ENCODE measurements at regions not wholly inside any gene's neighbourhood (a gene's known extent, or its start where the extent isn't known, plus 50 kb on each side); places are given as distances from the start of the nearest gene placed in this dataset.

DNA sequence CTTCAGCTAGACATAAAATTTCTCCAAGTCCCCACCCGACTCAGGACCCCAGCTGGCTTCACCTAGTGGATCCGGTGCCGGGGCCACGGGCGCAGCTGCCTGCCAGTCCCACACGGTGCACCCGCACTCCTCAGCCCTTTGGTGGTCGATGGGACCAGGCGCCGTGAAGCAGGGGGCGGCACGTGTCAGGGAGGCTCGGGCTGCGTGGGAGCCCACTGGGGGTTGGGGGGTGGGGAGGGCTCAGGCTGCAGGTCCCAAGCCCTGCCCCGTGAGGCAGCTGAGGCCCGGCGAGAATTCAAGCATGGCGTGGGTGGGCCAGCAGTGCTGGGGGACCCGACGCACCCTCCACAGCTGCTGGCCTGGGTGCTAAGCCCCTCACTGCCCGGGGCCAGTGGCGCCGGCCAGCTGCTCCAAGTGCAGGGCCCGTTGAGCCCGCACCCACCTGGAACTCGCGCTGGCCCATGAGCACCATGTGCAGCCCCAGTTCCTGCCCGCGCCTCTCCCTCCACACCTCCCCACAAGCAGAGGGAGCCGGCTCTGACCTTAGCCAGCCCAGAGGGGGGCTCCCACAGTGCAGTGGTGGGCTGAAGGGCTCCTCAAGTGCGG lies 747.0 kb downstream of the FAM181B start:
- TF ChIP-seq, protein P1, sequence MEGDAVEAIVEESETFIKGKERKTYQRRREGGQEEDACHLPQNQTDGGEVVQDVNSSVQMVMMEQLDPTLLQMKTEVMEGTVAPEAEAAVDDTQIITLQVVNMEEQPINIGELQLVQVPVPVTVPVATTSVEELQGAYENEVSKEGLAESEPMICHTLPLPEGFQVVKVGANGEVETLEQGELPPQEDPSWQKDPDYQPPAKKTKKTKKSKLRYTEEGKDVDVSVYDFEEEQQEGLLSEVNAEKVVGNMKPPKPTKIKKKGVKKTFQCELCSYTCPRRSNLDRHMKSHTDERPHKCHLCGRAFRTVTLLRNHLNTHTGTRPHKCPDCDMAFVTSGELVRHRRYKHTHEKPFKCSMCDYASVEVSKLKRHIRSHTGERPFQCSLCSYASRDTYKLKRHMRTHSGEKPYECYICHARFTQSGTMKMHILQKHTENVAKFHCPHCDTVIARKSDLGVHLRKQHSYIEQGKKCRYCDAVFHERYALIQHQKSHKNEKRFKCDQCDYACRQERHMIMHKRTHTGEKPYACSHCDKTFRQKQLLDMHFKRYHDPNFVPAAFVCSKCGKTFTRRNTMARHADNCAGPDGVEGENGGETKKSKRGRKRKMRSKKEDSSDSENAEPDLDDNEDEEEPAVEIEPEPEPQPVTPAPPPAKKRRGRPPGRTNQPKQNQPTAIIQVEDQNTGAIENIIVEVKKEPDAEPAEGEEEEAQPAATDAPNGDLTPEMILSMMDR (IDR thresholded peaks at IDR 0.05; ENCODE audit: insufficient read depth, low read depth, low read length), result no peak
- no peaks in the 10 kb centered on the region for H3K27me3 ChIP-seq (ENCODE audit: control insufficient read depth, insufficient read depth, low read length)
- no peaks in the 10 kb centered on the region for H3K36me3 ChIP-seq (ENCODE audit: control insufficient read depth, insufficient read depth, low read length)
- CTCF ChIA-PET, result no interaction called here
- POLR2A ChIA-PET, result no interaction called here
- H3K4me3 ChIP-seq (ENCODE audit: low read depth, low read length), result no peak overlapping the region
- DNase-seq (ENCODE audit: low read depth), result no peak

DNA sequence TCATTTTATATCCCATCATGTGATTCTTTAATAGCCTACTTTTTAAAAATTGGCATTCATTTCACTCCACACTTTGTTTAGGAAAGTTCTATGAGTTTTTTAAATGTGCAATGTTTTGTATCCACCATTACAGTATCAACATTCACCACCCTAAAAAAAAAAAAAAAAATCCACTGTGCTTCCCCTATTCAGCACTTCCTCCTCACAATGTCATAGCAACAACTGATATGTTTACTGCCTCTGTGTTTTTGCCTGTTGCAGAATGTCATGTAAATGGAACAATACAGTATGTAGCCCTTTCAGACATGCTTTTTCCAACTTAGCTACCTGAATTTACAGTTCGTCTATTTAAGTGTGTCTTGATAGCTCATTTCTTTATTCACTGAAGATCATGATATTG lies 754.2 kb downstream of the FAM181B start:
- TF ChIP-seq, protein P1 (IDR thresholded peaks at IDR 0.05; ENCODE audit: insufficient read depth, low read depth, low read length), result no peak
- H3K36me3 ChIP-seq (ENCODE audit: control insufficient read depth, insufficient read depth, low read length), result no peaks in the 10 kb centered on the region
- no peaks in the 10 kb centered on the region for H3K27me3 ChIP-seq (ENCODE audit: control insufficient read depth, insufficient read depth, low read length)
- no peak overlapping the region for H3K4me3 ChIP-seq (ENCODE audit: low read depth, low read length)
- ChIA-PET CTCF (no interaction called here), POLR2A (no interaction called here)
- DNase-seq (ENCODE audit: low read depth), result no peak

DNA sequence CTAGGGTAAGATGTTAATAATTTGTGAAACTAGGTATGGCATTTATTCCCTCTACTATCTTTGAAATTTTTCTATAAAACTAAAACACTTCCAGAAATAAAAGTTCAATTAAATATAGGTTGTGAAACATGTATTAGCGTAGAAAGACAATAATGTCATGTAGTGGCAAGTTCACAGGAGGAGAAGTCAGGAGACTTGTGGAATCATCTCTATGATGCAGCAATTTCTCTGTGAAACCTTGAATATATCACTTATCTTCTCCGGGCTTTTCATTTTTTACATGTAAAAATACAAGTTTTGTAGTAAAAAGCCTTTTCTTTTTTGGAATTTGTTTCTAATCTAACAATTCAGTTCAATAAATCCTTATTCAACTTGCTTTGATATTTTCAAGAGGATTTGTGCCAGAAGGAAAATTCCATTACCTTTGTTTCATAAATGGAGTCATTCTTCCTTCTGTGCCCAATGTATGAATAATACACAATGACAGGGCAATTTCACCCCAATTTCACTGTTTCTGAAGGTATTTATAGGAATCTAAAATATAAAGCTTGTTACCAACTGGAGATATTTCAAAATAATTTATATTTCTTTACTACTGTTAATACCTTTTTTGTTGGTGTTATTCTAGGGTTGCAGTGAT lies 758.3 kb downstream of the FAM181B start:
- Histone ChIP-seq H3K27me3 (ENCODE audit: control insufficient read depth, insufficient read depth, low read length) (no peaks in the 10 kb centered on the region), H3K4me3 (ENCODE audit: low read depth, low read length) (no peak overlapping the region), H3K36me3 (ENCODE audit: control insufficient read depth, insufficient read depth, low read length) (no peaks in the 10 kb centered on the region)
- ChIA-PET CTCF (no interaction called here), POLR2A (no interaction called here)
- DNase-seq (ENCODE audit: low read depth), result no peak
- TF ChIP-seq, protein P1 (IDR thresholded peaks at IDR 0.05; ENCODE audit: insufficient read depth, low read depth, low read length), result no peak

DNA sequence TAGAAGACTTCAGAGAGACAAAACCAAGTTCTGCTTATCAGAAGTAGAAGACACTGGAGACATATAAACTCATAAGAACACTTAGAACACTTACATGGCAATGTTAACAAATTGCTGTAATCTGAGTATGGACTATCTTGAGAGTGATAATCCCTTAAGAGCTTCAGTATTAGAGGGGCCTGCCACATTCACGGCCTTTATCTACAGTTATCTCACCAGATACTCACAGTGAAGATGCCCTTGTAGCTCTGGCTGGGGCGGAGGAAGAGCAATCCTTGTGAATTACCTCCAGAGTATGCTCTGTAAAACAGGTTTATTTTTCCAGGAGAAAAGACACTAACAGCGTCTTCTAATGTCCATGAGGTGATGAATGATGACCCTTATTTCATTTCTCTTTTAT lies 762.8 kb downstream of the FAM181B start:
- no peaks in the 10 kb centered on the region for H3K27me3 ChIP-seq (ENCODE audit: control insufficient read depth, insufficient read depth, low read length)
- TF ChIP-seq, protein P1 (IDR thresholded peaks at IDR 0.05; ENCODE audit: insufficient read depth, low read depth, low read length), result no peak
- ChIA-PET POLR2A (no interaction called here), CTCF (interaction anchor here (0.6 kb wide), 1 partner anchor 26 kb away, joined by 3 read pairs; no protein-coding TSS in a partner anchor)
- H3K36me3 ChIP-seq (ENCODE audit: control insufficient read depth, insufficient read depth, low read length), result no peaks in the 10 kb centered on the region
- H3K4me3 ChIP-seq (ENCODE audit: low read depth, low read length), result no peak overlapping the region
- DNase-seq (ENCODE audit: low read depth), result no peak

DNA sequence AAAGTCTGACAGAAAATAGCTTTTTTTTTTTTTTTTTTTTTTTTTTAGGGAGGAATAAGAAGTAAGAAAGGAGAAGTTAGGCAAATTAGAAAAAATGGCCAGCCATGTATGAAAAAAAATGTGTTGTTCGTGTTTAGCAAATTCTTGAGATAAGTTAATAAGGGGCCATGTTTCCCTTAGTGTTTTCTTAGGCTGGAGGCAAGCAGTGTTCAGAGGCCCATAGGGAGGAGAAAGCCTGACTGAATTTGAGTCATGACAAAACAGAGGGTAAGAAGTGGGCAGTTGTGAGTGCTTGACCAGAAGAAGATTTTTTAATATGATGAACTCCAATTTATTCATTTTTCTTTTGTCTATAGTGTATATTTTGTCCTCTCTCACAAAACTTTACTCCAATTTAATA lies 766.4 kb downstream of the FAM181B start:
- Histone ChIP-seq H3K4me3 (ENCODE audit: low read depth, low read length) (no peak overlapping the region), H3K36me3 (ENCODE audit: control insufficient read depth, insufficient read depth, low read length) (no peaks in the 10 kb centered on the region), H3K27me3 (ENCODE audit: control insufficient read depth, insufficient read depth, low read length) (no peaks in the 10 kb centered on the region)
- ChIA-PET POLR2A (no interaction called here), CTCF (no interaction called here)
- TF ChIP-seq, protein P1 (IDR thresholded peaks at IDR 0.05; ENCODE audit: insufficient read depth, low read depth, low read length), result no peak
- DNase-seq (ENCODE audit: low read depth), result no peak
